Liver (tissue), 8 donors: ENCODE measurements at regions not wholly inside any gene's neighbourhood (a gene's known extent, or its start where the extent isn't known, plus 50 kb on each side); places are given as distances from the start of the nearest gene placed in this dataset.

ENCODE experiments used
- DNase-seq: peaks from one replicate; pipeline ENCODE4 v3.0.0-alpha.2; 2017; ENCODE audit warnings: low spot score
- H3K27ac ChIP-seq, 2 donors: one replicate each; pipeline ENCODE4 v1.7.0; 2013; ENCODE audit warnings: inconsistent platforms in 2 of 2, low read length in 2 of 2, control low read depth in 1 of 2, low read depth in 1 of 2, mild to moderate bottlenecking in 1 of 2
- H3K27me3 ChIP-seq, 4 donors: one replicate each; pipeline versions ENCODE4 v1.6.1 to v1.7.0; 2013; ENCODE audit warnings: low read length in 3 of 4, inconsistent platforms in 1 of 4, mild to moderate bottlenecking in 1 of 4, moderate library complexity in 1 of 4; ENCODE audit not compliant: control insufficient read depth in 4 of 4, insufficient read depth in 4 of 4
- H3K36me3 ChIP-seq, 4 donors: one replicate each; pipeline versions ENCODE4 v1.6.1 to v1.7.0; 2013; ENCODE audit warnings: low read length in 3 of 4, mild to moderate bottlenecking in 3 of 4, low read depth in 1 of 4, moderate library complexity in 1 of 4; ENCODE audit not compliant: control insufficient read depth in 4 of 4, insufficient read depth in 3 of 4
- H3K4me1 ChIP-seq, 4 donors: one replicate each; pipeline versions ENCODE4 v1.6.1 to v1.7.0; 2013; ENCODE audit warnings: low read length in 3 of 4, mild to moderate bottlenecking in 3 of 4, moderate library complexity in 1 of 4; ENCODE audit not compliant: control insufficient read depth in 4 of 4, insufficient read depth in 4 of 4
- H3K4me3 ChIP-seq, 3 donors: one replicate each; pipeline versions ENCODE4 v1.6.1 to v1.7.0; 2013; ENCODE audit warnings: low read length in 3 of 3, control low read depth in 1 of 3, low read depth in 1 of 3, mild to moderate bottlenecking in 1 of 3
- H3K9ac ChIP-seq, 2 donors: one replicate each; pipeline ENCODE4 v1.7.0; 2013; ENCODE audit warnings: low read length in 2 of 2, mild to moderate bottlenecking in 2 of 2, moderate library complexity in 2 of 2, control low read depth in 1 of 2, low read depth in 1 of 2
- H3K9me3 ChIP-seq, 4 donors: one replicate each; pipeline versions ENCODE4 v1.6.1 to v1.7.0; 2013; ENCODE audit warnings: low read length in 3 of 4; ENCODE audit not compliant: control insufficient read depth in 4 of 4
- ATF3 ChIP-seq: IDR thresholded peaks from 2 replicates; pipeline ENCODE4 v1.6.1; 2016; ENCODE audit warnings: antibody characterized with exemption
- EGR1 ChIP-seq, 2 donors: IDR thresholded peaks; 2 replicates each; pipeline ENCODE4 v1.6.1; 2016 to 2018; ENCODE audit warnings: antibody characterized with exemption in 2 of 2, low read depth in 2 of 2
- FOXA1 ChIP-seq: IDR thresholded peaks from 2 replicates; pipeline ENCODE4 v1.6.1; 2016; ENCODE audit warnings: antibody characterized with exemption
- FOXA2 ChIP-seq: IDR thresholded peaks from 2 replicates; pipeline ENCODE4 v1.6.1; 2016; ENCODE audit warnings: antibody characterized with exemption
- GABPA ChIP-seq, 2 donors: IDR thresholded peaks in 1 of 2; conservative IDR thresholded peaks in 1 of 2; 2 replicates each; pipeline ENCODE4 v1.6.1; 2016; ENCODE audit warnings: antibody characterized with exemption in 2 of 2, mild to moderate bottlenecking in 1 of 2, moderate library complexity in 1 of 2
- HNF4A ChIP-seq, 2 donors: conservative IDR thresholded peaks; 2 replicates each; pipeline ENCODE4 v1.6.1; 2016; ENCODE audit warnings: antibody characterized with exemption in 2 of 2, mild to moderate bottlenecking in 2 of 2
- HNF4G ChIP-seq: IDR thresholded peaks from 2 replicates; pipeline ENCODE4 v1.6.1; 2016; ENCODE audit warnings: antibody characterized with exemption
- JUND ChIP-seq, 2 donors: IDR thresholded peaks; 2 replicates each; pipeline ENCODE4 v1.6.1; 2016; ENCODE audit warnings: antibody characterized with exemption in 2 of 2
- NR2F2 ChIP-seq: IDR thresholded peaks from 2 replicates; pipeline ENCODE4 v1.6.1; 2016; ENCODE audit warnings: antibody characterized with exemption
- RAD21 ChIP-seq, 2 donors: IDR thresholded peaks; 2 replicates each; pipeline ENCODE4 v1.6.1; 2016; ENCODE audit warnings: antibody characterized with exemption in 2 of 2, mild to moderate bottlenecking in 2 of 2
- RXRA ChIP-seq, 2 donors: IDR thresholded peaks; 2 replicates each; pipeline ENCODE4 v1.6.1; 2017 to 2018; ENCODE audit warnings: antibody characterized with exemption in 2 of 2, mild to moderate bottlenecking in 1 of 2
- SP1 ChIP-seq: IDR thresholded peaks from 2 replicates; pipeline ENCODE4 v1.6.1; 2018; ENCODE audit warnings: antibody characterized with exemption, mild to moderate bottlenecking
- TAF1 ChIP-seq: conservative IDR thresholded peaks from 2 replicates; pipeline ENCODE4 v1.6.1; 2016; ENCODE audit warnings: antibody characterized with exemption, mild to moderate bottlenecking
- YY1 ChIP-seq: IDR thresholded peaks from 2 replicates; pipeline ENCODE4 v1.6.1; 2016; ENCODE audit warnings: antibody characterized with exemption, mild to moderate bottlenecking
- WGBS: extraction: QIAGEN DNeasy Blood & Tissue Kit; methylation state at CpG from one replicate; pipeline ENCODE4 v1.1.7; 2013; 5-methylcytosine and 5-hydroxymethylcytosine counted together
- TF ChIP-seq, protein P1 (sequence below): IDR thresholded peaks from 2 replicates; pipeline ENCODE4 v1.6.1; 2016; ENCODE audit warnings: antibody characterized with exemption, mild to moderate bottlenecking
- TF ChIP-seq, protein P2 (sequence below): IDR thresholded peaks from 2 replicates; pipeline ENCODE4 v1.6.1; 2016; ENCODE audit warnings: antibody characterized with exemption
- TF ChIP-seq, protein P3 (sequence below): fragments of 150-350 bp; IDR thresholded peaks from 2 replicates; pipeline ENCODE4 v1.5.1; 2017; ENCODE audit warnings: improper control_type of control experiment, low read depth, low read length; ENCODE audit not compliant: missing input control
- TF ChIP-seq, protein P4 (sequence below): IDR thresholded peaks from 2 replicates; pipeline ENCODE4 v1.6.1; 2016; ENCODE audit warnings: antibody characterized with exemption
- donor health status: healthy.
- donor health status: healthy.
- donor health status: healthy.
- donor health status: healthy.
- donor health status: healthy.

- no peaks in the 10 kb centered on the region for H3K4me1 ChIP-seq
- 75% methylated on average over 4 of the region's 4 CpGs for WGBS
- peaks cover 0 to 2% (median 0%) of the 10 kb centered on the region in 4 donors for H3K27me3 ChIP-seq
- no peak overlapping the region for H3K27ac ChIP-seq
- H3K36me3 ChIP-seq: no peaks in the 10 kb centered on the region
- no peak for DNase-seq
- H3K9ac ChIP-seq: no peak overlapping the region
- H3K9me3 ChIP-seq: peaks cover 0 to 5% (median 0%) of the 10 kb centered on the region in 4 donors
- H3K4me3 ChIP-seq: no peak overlapping the region
- TF ChIP-seq JUND (IDR thresholded peaks at IDR 0.05) (no peak), EGR1 (IDR thresholded peaks at IDR 0.05; ENCODE audit: low read depth in 2 of 2) (no peak), HNF4G (no peak), YY1 (no peak), FOXA1 (no peak), RAD21 (IDR thresholded peaks at IDR 0.05) (no peak), HNF4A (conservative IDR thresholded peaks at IDR 0.05) (no peak), RXRA (IDR thresholded peaks at IDR 0.05) (no peak), SP1 (no peak), GABPA (IDR thresholded peaks at IDR 0.05 in 1 of 2, conservative IDR thresholded peaks at IDR 0.05 in 1 of 2) (no peak), TAF1 (no peak), ATF3 (no peak), FOXA2 (no peak), NR2F2 (no peak)
- TF ChIP-seq, protein P1, sequence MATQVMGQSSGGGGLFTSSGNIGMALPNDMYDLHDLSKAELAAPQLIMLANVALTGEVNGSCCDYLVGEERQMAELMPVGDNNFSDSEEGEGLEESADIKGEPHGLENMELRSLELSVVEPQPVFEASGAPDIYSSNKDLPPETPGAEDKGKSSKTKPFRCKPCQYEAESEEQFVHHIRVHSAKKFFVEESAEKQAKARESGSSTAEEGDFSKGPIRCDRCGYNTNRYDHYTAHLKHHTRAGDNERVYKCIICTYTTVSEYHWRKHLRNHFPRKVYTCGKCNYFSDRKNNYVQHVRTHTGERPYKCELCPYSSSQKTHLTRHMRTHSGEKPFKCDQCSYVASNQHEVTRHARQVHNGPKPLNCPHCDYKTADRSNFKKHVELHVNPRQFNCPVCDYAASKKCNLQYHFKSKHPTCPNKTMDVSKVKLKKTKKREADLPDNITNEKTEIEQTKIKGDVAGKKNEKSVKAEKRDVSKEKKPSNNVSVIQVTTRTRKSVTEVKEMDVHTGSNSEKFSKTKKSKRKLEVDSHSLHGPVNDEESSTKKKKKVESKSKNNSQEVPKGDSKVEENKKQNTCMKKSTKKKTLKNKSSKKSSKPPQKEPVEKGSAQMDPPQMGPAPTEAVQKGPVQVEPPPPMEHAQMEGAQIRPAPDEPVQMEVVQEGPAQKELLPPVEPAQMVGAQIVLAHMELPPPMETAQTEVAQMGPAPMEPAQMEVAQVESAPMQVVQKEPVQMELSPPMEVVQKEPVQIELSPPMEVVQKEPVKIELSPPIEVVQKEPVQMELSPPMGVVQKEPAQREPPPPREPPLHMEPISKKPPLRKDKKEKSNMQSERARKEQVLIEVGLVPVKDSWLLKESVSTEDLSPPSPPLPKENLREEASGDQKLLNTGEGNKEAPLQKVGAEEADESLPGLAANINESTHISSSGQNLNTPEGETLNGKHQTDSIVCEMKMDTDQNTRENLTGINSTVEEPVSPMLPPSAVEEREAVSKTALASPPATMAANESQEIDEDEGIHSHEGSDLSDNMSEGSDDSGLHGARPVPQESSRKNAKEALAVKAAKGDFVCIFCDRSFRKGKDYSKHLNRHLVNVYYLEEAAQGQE: no peak
- TF ChIP-seq, protein P2, sequence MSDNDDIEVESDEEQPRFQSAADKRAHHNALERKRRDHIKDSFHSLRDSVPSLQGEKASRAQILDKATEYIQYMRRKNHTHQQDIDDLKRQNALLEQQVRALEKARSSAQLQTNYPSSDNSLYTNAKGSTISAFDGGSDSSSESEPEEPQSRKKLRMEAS: no peak
- TF ChIP-seq, protein P3, sequence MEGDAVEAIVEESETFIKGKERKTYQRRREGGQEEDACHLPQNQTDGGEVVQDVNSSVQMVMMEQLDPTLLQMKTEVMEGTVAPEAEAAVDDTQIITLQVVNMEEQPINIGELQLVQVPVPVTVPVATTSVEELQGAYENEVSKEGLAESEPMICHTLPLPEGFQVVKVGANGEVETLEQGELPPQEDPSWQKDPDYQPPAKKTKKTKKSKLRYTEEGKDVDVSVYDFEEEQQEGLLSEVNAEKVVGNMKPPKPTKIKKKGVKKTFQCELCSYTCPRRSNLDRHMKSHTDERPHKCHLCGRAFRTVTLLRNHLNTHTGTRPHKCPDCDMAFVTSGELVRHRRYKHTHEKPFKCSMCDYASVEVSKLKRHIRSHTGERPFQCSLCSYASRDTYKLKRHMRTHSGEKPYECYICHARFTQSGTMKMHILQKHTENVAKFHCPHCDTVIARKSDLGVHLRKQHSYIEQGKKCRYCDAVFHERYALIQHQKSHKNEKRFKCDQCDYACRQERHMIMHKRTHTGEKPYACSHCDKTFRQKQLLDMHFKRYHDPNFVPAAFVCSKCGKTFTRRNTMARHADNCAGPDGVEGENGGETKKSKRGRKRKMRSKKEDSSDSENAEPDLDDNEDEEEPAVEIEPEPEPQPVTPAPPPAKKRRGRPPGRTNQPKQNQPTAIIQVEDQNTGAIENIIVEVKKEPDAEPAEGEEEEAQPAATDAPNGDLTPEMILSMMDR: no peak
- TF ChIP-seq, protein P4, sequence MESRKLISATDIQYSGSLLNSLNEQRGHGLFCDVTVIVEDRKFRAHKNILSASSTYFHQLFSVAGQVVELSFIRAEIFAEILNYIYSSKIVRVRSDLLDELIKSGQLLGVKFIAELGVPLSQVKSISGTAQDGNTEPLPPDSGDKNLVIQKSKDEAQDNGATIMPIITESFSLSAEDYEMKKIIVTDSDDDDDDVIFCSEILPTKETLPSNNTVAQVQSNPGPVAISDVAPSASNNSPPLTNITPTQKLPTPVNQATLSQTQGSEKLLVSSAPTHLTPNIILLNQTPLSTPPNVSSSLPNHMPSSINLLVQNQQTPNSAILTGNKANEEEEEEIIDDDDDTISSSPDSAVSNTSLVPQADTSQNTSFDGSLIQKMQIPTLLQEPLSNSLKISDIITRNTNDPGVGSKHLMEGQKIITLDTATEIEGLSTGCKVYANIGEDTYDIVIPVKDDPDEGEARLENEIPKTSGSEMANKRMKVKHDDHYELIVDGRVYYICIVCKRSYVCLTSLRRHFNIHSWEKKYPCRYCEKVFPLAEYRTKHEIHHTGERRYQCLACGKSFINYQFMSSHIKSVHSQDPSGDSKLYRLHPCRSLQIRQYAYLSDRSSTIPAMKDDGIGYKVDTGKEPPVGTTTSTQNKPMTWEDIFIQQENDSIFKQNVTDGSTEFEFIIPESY: no peak
These were observed 548.8 kb downstream of the MCTP2 start for GRCh38 chr15:94780166-94780565.
